8988T (cell line): ENCODE measurements at regions not wholly inside any gene's neighbourhood (a gene's known extent, or its start where the extent isn't known, plus 50 kb on each side); places are given as distances from the start of the nearest gene placed in this dataset.
"Not testable (repeated sequence)": the region's sequence is repeated elsewhere in the genome, so short reads cannot be mapped to it uniquely, and the experiment has no call there.

Experiments
- DNase-seq: peaks from one replicate; pipeline ENCODE4 v3.0.0; 2011

DNA sequence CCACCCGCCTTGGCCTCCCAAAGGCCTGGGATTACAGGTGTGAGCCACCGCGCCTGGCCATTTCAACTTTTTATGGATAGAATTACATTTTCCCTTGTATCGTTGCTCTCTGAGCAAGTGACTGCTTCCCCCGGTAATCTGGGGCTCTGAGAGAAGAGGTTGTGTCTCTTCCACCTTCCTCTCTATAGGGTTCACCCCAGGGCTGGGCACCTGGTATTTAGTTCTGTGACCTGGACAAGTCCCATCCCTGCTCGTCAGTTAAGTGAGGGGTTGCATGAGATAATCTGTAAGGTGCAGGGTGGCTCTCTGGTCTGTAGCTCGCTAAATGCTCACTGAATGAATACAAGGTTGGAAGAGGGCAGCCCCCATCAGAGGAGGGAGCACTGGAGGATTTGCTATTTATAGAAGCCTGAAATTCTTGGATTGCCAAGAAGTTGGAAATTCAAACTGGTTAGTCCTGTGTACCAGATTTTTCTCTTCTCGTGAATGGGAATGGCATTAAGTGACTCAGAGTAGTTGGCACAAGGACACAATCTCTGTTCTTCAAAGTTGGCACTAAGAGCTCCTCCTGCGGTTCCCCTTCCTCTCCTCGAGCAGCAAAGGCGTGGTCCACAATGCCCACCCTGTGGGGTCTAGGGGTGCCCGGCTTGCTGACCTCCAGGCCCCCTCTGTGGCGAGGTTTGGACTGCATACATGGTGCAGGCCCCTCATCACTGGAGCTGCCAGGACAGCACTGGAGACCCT is 68.1 kb upstream of the DLG1 start:
- DNase-seq: no peak

DNA sequence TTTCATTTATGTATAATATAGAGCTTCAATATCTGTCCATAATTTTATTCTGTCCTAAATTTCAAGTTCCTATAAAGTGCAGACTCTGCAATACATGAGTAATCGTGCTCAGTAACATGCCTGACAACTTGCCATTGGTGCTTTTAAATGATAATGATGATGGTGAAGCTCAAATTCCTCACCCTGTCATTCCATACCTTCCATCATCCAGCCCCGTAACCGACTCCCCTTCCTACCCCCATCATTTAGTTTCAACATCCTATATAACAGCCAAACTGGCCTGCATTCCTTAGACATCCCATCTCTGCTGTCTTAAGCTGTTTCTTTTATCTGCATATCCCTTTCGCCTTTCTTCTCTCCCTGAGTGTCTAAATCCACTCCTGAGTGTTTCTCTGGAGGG is 67.2 kb upstream of the DLG1 start:
- DNase-seq: no peak

DNA sequence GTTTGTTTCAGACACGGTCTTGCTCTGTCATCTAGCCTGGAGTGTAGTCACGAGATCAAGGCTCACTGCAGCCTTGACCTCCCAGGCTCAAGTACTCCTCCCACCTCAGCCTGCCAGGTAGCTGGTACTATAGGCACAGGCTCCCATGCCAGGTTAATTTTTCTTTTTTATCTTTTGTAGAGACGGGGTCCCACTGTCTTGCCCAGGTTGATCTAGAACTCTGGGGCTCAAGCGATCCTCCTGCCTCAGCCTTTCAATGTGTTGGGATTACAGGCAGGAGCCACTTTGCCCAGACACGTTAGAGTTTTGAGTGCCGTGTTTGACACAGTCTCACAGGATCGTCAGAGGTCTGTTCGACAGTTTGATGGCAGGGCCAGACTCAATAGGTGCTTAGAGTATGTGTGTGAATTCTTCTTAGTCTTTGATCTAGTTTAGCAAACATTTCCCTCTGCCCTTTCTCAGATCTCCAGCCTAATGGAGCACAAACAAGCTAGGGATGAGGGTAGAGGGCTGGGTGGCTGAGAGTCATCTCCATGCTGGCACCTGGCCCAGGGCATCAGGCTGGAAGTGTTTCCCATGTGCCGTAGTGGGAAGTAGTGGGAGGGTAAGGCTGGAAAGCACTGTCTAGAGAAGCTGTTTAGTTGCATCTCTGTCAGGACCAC is 66.1 kb upstream of the DLG1 start:
- no peak for DNase-seq

DNA sequence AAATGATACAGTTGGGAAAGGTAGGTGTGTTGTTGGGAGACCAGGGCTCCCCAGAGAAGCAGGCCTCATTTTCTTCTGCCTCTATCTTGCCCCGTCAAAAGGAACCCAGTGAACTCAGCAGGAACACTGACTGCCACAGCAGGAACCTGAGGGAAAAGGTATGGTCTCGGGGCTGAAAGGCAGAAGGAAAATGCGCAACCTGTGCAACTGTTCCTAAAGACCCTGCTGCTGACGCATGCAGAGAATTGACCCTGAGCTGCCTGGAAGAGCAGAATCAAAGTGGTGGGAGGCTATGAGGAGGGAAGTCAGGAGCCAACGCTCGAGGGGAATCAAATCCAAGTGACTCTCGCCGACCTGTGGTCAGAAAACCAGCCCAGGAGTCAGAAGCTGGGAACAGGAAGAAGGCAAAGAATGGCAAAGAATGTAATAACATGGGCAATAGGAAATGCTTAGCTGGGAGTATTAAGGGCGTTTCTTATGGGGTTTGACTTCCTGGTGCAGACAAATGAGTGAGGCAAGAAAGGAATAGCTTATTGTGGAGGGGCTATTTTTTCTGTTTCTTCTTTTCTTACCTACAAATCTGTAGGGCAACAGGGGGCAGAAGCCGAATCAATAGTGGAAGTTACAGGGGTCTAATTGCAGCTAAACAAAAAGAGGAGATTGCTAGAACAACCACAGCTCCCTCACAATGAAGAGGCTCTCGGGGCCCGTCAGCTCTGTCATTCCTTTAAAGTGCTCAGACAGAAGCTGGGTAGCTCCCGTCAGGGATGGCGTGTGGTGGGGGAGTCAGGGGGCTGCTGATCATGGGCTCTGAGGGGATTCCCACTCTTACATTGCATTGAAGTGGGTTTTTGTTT is 65.4 kb upstream of the DLG1 start:
- DNase-seq: no peak

DNA sequence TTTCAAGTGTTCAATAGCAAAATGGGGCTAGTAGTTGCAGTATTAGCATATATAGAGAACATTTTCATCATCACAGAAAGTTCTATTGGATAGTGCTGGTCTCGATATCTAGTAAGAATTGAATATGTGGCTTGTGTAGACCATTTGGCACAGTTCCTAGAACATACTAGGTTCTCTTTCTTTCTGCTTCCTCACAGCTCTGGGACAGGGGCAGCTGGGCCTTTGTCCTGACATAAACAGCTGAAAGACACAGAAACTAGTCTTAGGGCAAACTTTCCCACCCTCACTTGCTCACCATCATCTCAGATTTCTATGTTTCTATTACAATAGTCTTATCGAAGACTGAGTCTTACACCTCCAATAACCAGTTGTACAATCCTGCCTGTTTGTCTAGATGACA is 63.7 kb upstream of the DLG1 start:
- DNase-seq: no peak

DNA sequence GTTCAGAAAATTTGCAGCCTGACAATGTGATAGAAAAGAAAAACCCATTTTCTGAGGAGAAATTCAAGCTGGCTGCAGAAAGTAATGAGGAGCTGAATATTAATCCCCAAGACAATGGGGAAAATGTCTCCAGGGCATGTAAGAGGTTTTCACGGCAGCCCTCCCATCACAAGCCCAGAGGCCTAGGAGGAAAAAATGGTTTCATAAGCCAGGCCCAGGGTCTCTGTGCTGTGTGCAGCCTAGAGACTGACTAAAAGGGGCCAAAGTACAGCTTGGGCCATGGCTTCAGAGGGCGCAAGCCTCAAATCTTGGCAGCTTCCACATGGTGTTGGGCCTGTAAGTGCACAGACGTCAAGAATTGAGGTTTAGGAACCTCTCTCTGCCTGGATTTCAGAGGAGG is 61.7 kb upstream of the DLG1 start:
- DNase-seq: not testable (repeated sequence)

DNA sequence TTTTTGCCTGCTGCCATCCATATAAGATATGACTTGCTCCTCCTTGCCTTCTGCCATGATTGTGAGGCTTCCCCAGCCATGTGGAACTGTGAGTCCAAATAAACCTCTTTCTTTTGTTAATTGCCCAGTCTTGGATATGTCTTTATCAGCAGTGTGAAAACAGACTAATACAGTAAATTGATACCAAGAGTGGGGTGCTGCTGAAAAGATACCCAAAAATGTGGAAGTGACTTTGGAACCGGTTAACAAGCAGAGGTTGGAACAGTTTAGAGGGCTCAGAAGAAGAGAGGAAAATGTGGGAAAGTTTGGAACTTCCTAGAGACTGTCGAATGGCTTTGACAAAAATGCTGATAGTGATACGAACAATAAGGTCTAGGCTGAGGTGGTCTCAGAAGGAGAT is 61.1 kb upstream of the DLG1 start:
- not testable (repeated sequence) for DNase-seq

DNA sequence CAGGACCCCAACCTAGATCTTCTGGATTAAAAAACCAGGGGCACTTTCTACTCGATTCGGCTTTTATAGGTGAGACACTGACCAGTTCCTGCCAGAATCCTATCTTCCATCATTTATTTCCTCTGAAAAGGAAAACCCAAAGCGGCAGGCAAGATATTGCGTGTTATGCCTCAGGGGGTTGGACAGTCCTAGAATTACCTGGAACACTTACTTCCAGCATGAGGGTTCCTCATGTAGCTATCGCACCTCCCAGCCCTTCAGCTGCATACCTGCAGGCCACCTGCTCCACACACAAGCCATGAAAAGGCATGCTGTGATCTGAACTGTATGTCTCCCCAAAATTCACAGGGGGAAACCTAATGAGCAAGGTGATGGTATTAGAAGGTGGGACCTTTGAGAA is 58.3 kb upstream of the DLG1 start:
- no peak for DNase-seq

DNA sequence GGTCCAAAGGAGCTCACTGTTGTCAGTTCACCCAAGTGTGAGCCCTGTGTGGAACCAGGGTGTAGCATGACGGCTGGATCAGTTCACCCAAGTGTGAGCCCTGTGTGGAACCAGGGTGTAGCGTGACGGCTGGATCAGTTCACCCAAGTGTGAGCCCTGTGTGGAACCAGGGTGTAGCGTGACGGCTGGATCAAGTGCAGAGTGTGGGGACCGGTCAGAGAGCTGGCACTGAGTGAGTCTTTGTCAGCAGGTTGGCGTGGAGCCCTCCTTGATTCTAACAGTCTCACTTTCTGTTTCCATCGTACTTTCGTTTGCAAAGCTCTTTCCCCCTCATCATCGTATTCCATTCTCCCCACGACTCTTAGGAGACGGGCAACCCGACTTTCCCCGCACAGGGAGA is 57.9 kb upstream of the DLG1 start:
- DNase-seq: no peak

DNA sequence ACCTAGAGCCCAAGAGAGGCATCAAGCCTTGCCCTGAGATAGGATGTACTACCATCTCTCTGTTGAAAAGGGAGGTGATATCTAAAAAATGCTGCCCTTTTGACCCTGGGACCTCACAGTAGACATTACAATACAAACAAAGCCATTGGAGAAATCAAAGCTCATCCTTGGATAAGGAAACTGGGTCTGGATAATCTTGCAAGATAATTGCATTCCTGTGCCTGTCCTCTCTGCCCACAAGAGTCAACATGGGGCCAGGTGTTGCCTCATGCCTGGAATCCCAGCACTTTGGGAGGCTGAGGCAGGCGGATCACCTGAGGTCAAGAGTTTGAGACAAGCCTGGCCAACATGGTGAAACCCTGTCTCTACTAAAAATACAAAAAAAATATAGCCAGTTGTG is 57.3 kb upstream of the DLG1 start:
- no peak for DNase-seq

DNA sequence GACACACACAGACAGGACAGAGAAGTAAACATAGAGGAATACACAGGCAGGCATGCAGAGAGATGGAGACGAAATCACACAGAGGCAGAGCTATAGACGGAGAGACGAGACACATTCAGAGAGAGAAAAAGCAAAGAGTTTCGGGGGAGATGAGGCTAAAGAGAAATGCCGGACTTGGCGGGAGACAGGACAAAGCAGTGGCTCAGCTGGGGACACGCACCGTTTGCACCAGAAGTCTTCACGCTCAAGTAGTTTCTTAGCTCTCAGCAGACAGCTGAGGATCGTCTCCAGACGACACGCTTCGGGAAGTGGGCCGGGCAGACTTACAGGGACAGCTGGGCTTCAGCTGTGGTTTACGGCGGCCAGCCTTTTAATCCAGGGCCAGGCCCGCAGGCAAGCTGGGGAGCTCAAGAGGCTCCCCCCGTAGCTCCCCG is 56.2 kb upstream of the DLG1 start:
- DNase-seq: no peak

DNA sequence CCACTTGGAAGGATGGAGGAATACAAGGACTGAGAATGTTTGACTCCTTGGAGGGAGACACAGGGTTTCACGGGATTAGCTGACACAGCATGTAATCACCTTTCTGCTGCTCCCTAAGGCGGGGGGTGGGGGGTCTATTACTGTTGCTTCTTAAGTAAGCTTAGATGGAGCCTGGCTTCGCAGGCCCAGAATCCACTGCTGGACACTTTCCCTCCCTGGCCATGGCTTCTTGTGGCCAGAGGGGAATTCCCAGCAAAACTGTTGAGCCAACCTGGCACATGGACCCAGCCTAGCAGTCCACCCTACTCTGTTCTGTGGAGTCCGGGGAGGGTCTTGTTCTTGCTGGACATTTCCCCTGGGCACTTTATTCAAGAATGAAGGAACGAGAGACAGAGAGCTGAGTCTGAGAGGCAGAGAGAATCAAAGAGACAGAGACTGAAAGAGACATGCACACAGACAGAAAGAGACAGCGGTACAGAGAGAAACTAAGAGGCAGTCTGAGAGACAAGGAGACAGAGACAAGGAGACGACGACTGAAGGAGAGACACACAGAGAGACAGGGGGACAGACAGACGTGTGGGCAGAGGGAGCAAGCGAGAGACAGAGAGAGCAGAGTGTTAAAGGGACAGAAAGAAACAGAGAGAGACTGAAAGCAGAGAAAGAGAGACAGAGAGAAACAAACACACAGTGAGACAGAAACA is 55.6 kb upstream of the DLG1 start:
- DNase-seq: no peak

DNA sequence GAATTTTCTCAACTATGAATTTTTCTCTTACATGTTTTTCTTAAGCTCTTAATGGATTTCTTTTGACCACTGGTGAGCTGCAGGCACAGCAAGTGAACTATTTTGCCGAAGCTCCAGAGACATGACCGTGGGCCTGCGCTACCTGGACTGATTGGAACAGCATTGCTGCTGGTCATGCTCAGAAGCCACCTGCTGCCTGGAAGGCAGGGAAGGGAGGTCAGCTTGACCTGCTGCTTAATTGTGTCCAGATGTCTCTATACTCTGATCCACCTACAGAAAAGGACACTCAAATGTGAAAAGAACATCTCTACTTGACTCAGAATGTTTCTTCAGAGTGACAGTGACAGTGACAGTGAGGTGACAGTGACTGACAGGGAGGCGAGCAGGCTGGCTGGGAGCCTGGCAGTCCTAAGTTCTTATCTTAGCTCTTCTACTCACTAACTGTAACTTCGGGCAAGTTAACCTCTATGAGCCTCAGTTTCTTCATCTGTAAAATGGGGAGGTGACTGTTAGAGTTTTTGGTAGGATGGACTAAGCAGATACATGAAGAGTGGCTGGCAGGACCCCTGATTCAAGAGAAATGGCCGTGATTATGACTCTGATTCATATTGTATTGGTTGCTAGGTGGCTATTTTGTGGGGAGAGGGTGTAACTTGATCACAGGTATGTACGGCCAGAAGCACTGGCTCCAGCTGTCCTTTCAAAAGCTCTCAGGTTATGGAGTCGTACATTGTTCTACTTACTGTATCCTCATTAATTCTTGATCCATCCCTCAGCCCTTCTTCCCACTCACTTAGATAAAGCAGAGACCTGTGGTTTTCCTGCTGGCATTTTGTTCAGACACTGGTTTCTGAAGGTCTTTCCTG is 54.8 kb upstream of the DLG1 start:
- no peak for DNase-seq

DNA sequence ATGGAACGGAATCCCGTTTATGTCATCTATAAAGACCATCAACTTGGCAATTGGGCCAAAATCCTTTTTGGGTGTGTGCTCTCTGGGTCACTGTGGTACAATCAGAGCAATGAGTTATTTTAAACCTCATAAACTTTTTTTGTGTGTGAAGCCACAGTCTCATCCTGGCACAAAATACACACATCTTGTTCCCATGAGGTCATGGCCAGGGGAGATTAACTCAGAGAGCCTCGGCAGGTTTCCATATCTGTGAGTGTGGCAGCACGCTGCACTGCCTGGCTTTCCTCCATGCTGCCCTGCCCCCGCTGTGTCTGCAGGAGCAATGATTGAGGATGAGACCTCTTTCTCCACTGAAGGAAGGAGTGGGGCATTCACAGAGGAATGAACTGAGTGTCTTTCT is 54.0 kb upstream of the DLG1 start:
- no peak for DNase-seq

DNA sequence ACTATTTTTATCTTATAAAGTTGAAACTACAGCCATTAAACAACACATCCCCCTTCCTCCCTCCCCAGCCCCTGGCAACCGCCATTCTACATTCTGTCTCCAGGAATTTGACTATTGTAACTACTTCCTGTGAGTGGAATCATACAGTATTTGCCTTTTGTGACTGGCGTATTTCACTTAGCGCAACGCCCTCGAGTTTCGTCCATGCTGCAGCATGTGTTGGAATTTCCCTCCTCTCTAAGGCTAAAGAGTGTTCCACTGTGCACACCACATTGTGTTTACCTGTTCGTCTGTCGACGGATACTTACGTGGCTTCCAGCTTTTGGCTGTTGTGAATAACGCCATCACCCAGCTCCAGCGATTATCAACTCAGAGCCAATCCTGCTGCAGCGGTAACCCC is 52.0 kb upstream of the DLG1 start:
- DNase-seq: no peak

DNA sequence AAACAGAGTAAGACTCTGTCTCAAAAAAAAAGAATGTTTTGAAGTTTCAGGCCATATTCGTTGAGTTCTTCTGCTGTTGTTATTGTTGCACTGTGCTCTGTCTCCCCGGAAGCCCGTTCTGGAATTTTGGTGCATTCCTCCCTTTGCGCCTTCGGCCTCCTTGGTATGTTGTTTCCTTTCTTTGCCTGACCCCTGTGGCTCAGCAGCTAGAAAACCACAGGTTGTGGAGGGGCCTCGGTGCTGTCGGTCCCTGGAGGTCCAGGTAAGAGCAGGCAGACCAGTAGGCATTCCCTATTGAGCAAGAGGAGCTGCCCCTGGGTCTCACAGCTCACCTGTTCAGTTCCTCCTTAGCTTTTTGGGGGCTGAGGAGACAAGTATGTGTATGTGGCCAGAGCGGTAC is 51.0 kb upstream of the DLG1 start:
- DNase-seq: no peak
